MCF 10A (cell line): ENCODE measurements at regions not wholly inside any gene's neighbourhood (a gene's known extent, or its start where the extent isn't known, plus 50 kb on each side); places are given as distances from the start of the nearest gene placed in this dataset.

ENCODE experiments used
- BruUV-seq: library from RNA; stranded (reverse); fragments of 400-500 nt; replicated peaks from 2 replicates; lab custom pipeline; 2021; lab: Mats Ljungman, UMichigan
- CTCF ChIA-PET: fragments of 300-600 bp; sonication (Branson Sonifier 250); formaldehyde crosslinking; extraction: SDS; loops from one replicate; lab custom pipeline; 2021; ENCODE audit warnings: antibody characterized with exemption, inconsistent platforms; lab: Yijun Ruan, JAX
- POLR2A ChIA-PET: fragments of 300-600, 350-650 bp; sonication (Branson Sonifier 250); formaldehyde crosslinking; extraction: SDS; loops from one replicate; lab custom pipeline; 2020; ENCODE audit warnings: antibody characterized with exemption, inconsistent platforms; lab: Yijun Ruan, JAX
- DNase-seq: peaks from one replicate; pipeline ENCODE4 v3.0.0-alpha.2; 2018; ENCODE audit not compliant: unreplicated experiment
- H3K27ac Mint-ChIP-seq: one replicate; pipeline ENCODE4 v1.8.0; 2022; ENCODE audit warnings: mild to moderate bottlenecking, low read depth, mixed read lengths; ENCODE audit not compliant: unreplicated experiment
- H3K27me3 Mint-ChIP-seq: one replicate; pipeline ENCODE4 v1.8.0; 2022; ENCODE audit warnings: mixed read lengths; ENCODE audit not compliant: insufficient read depth, unreplicated experiment
- H3K36me3 Mint-ChIP-seq: one replicate; pipeline ENCODE4 v1.8.0; 2022; ENCODE audit warnings: mild to moderate bottlenecking, moderate library complexity, mixed read lengths; ENCODE audit not compliant: insufficient read depth, unreplicated experiment
- H3K4me1 Mint-ChIP-seq: one replicate; pipeline ENCODE4 v1.8.0; 2022; ENCODE audit warnings: mixed read lengths; ENCODE audit not compliant: insufficient read depth, unreplicated experiment
- H3K4me3 Mint-ChIP-seq: one replicate; pipeline ENCODE4 v1.8.0; 2022; ENCODE audit warnings: mild to moderate bottlenecking, moderate library complexity, mixed read lengths; ENCODE audit not compliant: unreplicated experiment
- H3K9me3 Mint-ChIP-seq: one replicate; pipeline ENCODE4 v1.8.0; 2022; ENCODE audit warnings: mixed read lengths; ENCODE audit not compliant: unreplicated experiment
- CTCF ChIP-seq: fragments of 200-600 bp; IDR thresholded peaks from one replicate; pipeline ENCODE4 v1.8.0; 2022; ENCODE audit warnings: antibody characterized with exemption, mild to moderate bottlenecking; ENCODE audit not compliant: unreplicated experiment
- intact Hi-C: fragments of 100-400 bp; cut with micrococcal nuclease; formaldehyde crosslinking; loops from 2 replicates; pipeline ENCODE4 v1.14.1; 2022

DNA sequence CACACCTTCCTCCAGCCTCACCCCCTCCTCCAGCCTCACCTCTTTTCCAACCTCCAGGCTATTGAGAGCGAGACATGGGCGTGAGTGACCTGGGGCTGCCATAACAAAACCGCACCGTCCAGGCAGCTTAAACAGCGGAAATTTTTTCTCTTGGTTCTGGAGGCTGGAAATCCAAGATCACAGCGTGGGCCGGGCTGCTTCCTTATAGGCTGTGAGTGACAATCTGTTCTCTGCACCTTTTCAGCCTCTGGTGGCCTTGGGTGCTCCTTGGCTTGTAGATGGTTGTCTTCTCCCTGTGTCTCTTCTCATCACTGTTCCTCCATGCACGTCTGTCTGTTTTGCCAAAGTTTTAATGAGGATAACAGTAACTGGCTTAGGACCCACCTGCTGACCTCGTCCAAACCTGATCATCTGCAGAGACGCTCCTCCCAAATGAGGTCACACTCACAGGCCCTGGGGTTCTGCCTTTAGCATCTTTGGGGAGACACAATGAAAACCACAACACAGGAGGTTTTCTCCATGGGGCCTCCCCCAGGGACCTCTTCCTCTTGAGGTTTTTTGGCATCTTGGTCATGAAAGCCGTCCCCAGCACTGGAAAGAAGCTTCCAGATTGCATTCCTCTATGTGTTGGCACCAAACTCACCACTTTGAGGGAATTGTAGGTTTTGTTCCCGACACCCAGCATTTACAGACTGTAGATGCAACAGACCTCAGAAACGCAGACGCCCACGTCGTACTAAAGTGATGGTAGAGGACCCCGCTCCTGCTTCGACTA lies 878.1 kb downstream of the BRD1 start:
- peaks cover 21% of the 10 kb centered on the region for H3K9me3 Mint-ChIP-seq
- no peak overlapping the region for H3K27ac Mint-ChIP-seq
- CTCF ChIA-PET: no interaction called here
- no peaks in the 10 kb centered on the region for H3K27me3 Mint-ChIP-seq
- BruUV-seq: no TSS peak
- DNase-seq: no peak
- POLR2A ChIA-PET: no interaction called here
- no peaks in the 10 kb centered on the region for H3K36me3 Mint-ChIP-seq
- H3K4me3 Mint-ChIP-seq: no peak overlapping the region
- no peaks in the 10 kb centered on the region for H3K4me1 Mint-ChIP-seq
- TF ChIP-seq CTCF: no peak
- intact Hi-C loops: no loop called here

DNA sequence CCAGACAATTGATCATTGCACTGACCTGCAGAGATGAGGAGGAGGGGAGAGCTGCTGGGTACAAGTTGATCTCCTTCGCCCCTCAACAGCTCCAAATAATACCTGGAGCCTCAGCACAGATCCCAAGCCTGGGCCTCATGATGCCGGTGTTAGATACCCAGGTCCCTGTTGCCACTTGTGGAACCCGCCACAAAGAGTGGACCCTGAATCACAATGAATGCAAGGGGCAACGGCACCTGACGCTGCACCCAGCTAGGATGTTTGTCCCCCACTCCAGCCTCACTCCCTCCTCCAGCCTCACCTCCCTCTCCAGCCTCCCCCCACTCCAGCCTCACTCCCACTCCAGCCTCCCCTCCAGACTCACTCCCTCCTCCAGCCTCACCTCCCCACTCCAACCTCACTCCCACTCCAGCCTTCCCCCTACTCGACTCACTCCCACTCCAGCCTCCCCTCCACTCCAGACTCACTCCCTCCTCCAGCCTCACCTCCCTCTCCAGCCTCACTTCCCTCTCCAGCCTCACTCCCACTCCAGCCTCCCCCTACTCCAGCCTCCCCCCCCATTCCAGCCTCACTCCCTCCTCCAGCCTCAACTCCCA lies 879.0 kb downstream of the BRD1 start:
- Mint-ChIP-seq H3K4me1 (no peaks in the 10 kb centered on the region), H3K9me3 (peaks cover 21% of the 10 kb centered on the region), H3K27ac (no peak overlapping the region), H3K27me3 (no peaks in the 10 kb centered on the region), H3K36me3 (no peaks in the 10 kb centered on the region), H3K4me3 (no peak overlapping the region)
- TF ChIP-seq CTCF: no peak
- no TSS peak for BruUV-seq
- intact Hi-C loops: no loop called here
- ChIA-PET CTCF (no interaction called here), POLR2A (no interaction called here)
- no peak for DNase-seq

- Mint-ChIP-seq H3K36me3 (no peaks in the 10 kb centered on the region), H3K4me1 (no peaks in the 10 kb centered on the region), H3K9me3 (peaks cover 15% of the 10 kb centered on the region), H3K27me3 (no peaks in the 10 kb centered on the region), H3K27ac (no peak overlapping the region), H3K4me3 (no peak overlapping the region)
- ChIA-PET POLR2A (no interaction called here), CTCF (no interaction called here)
- intact Hi-C loops: no loop called here
- no peak for TF ChIP-seq CTCF
- DNase-seq: no peak
- BruUV-seq: no TSS peak
Observed at GRCh38 chr22:48947636-48948035, 880.0 kb downstream of the BRD1 start.

DNA sequence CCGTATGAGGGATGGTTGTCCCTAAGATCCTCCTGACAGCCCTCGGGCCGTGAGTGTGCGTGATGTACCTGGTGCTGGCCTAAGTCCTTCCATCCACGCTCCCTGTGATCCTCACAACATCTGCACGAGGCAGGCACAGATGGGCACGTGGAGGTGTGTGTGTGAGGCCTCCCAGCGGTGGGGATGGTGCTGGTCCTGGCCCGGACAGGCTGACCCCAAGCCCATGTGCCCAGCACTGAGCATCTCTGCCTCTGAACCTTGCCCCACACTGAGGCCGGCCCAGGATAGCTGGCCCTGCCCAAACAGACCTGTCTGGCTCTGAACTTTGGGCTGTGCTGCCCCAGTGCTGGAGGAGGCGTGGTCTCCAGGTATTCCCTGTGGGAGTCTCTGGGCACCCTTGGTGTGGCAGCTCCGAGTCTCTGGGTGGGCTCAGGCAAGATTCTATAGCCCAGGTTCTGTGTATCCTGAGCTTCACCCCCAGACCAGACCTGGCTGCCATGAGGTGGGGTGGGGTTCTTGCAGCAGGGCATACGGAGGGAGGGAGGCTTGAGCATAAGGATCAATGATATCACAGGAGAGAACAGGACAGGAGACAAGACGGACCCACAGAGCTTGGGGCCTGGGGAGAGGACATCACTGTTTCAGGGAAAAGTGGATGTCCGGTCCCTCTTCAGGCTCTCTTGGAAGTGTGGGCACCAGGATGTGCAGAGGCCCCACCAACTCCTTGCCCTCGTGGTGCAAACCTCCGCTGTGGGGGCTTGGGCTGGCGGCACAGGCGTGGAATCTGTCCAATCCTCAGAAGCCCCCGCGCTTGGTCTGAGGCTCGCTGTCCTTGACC lies 881.8 kb downstream of the BRD1 start:
- H3K9me3 Mint-ChIP-seq: peaks cover 7% of the 10 kb centered on the region
- CTCF ChIA-PET: no interaction called here
- intact Hi-C loops: no loop called here
- no peaks in the 10 kb centered on the region for H3K4me1 Mint-ChIP-seq
- TF ChIP-seq CTCF: no peak
- H3K4me3 Mint-ChIP-seq: no peak overlapping the region
- no peak for DNase-seq
- no peaks in the 10 kb centered on the region for H3K36me3 Mint-ChIP-seq
- no peaks in the 10 kb centered on the region for H3K27me3 Mint-ChIP-seq
- POLR2A ChIA-PET: no interaction called here
- BruUV-seq: no TSS peak
- no peak overlapping the region for H3K27ac Mint-ChIP-seq
